Ishikawa (cell line): ENCODE measurements at regions not wholly inside any gene's neighbourhood (a gene's known extent, or its start where the extent isn't known, plus 50 kb on each side); places are given as distances from the start of the nearest gene placed in this dataset.

Experiments used
- CEBPB ChIP-seq: IDR thresholded peaks from 2 replicates; pipeline ENCODE4 v1.6.1; 2012
- CREB1 ChIP-seq: IDR thresholded peaks from 2 replicates; pipeline ENCODE4 v1.6.1; 2012; ENCODE audit warnings: low read depth
- EGR1 ChIP-seq: IDR thresholded peaks from 2 replicates; pipeline ENCODE4 v1.6.1; 2012
- EP300 ChIP-seq: IDR thresholded peaks from 2 replicates; pipeline ENCODE4 v1.6.1; 2012; ENCODE audit warnings: borderline replicate concordance
- FOXM1 ChIP-seq: IDR thresholded peaks from 2 replicates; pipeline ENCODE4 v1.6.1; 2012; ENCODE audit warnings: low read depth, borderline replicate concordance
- MAX ChIP-seq: IDR thresholded peaks from 2 replicates; pipeline ENCODE4 v1.6.1; 2012
- NFIC ChIP-seq: IDR thresholded peaks from 2 replicates; pipeline ENCODE4 v1.6.1; 2012
- RAD21 ChIP-seq: IDR thresholded peaks from 2 replicates; pipeline ENCODE4 v1.6.1; 2012; ENCODE audit warnings: low read depth
- REST ChIP-seq: IDR thresholded peaks from 2 replicates; pipeline ENCODE4 v1.6.1; 2012; ENCODE audit warnings: low read depth, mild to moderate bottlenecking
- TAF1 ChIP-seq: IDR thresholded peaks from 2 replicates; pipeline ENCODE4 v1.6.1; 2012; ENCODE audit warnings: low read depth, mild to moderate bottlenecking
- TCF12 ChIP-seq: IDR thresholded peaks from 2 replicates; pipeline ENCODE4 v1.6.1; 2012; ENCODE audit warnings: low read depth
- TEAD4 ChIP-seq: IDR thresholded peaks from 2 replicates; pipeline ENCODE4 v1.6.1; 2012
- YY1 ChIP-seq: IDR thresholded peaks from 2 replicates; pipeline ENCODE4 v1.6.1; 2012; ENCODE audit warnings: low read depth
- ZBTB7A ChIP-seq: IDR thresholded peaks from 2 replicates; pipeline ENCODE4 v1.6.1; 2012; ENCODE audit warnings: low read depth
- TF ChIP-seq, protein P1 (sequence below): IDR thresholded peaks from 2 replicates; pipeline ENCODE4 v1.6.1; 2012

- no peak for TF ChIP-seq TCF12
- TF ChIP-seq, protein P1, sequence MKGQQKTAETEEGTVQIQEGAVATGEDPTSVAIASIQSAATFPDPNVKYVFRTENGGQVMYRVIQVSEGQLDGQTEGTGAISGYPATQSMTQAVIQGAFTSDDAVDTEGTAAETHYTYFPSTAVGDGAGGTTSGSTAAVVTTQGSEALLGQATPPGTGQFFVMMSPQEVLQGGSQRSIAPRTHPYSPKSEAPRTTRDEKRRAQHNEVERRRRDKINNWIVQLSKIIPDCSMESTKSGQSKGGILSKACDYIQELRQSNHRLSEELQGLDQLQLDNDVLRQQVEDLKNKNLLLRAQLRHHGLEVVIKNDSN = no peak
- no peak for TF ChIP-seq EGR1
- TF ChIP-seq TAF1 = no peak
- no peak for TF ChIP-seq TEAD4
Observed at GRCh38 chr6:142612956-142613355, 311.1 kb downstream of the ADGRG6 start.

- TF ChIP-seq NFIC (no peak), TAF1 (no peak), CEBPB (no peak), TEAD4 (no peak), CREB1 (no peak), EGR1 (no peak), MAX (no peak), RAD21 (no peak), YY1 (no peak), REST (no peak), EP300 (no peak), FOXM1 (no peak), ZBTB7A (no peak), TCF12 (no peak)
- TF ChIP-seq, protein P1 = no peak
Observed at GRCh38 chr6:142613981-142614380, 312.2 kb downstream of the ADGRG6 start.

- TF ChIP-seq NFIC (no peak), YY1 (no peak), CEBPB (no peak), MAX (no peak), RAD21 (no peak), TCF12 (no peak), ZBTB7A (no peak), EP300 (no peak), TAF1 (no peak), CREB1 (no peak), TEAD4 (no peak), EGR1 (no peak), REST (no peak)
- TF ChIP-seq, protein P1 = no peak
Observed at GRCh38 chr6:142617158-142617557, 315.4 kb downstream of the ADGRG6 start.

DNA sequence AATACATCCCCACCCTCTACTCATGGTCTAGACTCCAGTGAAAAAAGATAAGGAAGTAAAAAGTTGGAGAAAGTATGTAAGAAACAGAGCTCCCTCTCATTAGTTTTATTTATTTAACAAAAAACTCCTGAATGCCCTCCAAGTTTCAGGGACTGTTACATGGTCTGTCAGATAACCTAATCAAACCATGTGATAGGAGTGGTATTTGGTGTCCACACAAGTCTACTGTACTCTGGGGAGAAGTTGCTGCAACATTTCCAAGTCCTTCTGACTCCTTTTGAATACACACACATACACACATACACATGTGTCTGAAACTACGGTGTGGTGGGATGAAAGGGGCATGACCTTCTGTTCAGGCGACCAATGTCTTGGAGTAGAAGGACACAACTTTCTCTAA is 320.0 kb downstream of the ADGRG6 start:
- TF ChIP-seq CREB1 = no peak
- no peak for TF ChIP-seq EP300
- no peak for TF ChIP-seq TAF1
- TF ChIP-seq CEBPB = no peak
- no peak for TF ChIP-seq RAD21
- TF ChIP-seq FOXM1 = no peak
- no peak for TF ChIP-seq TCF12
- TF ChIP-seq TEAD4 = no peak
- no peak for TF ChIP-seq NFIC
- no peak for TF ChIP-seq YY1
- no peak for TF ChIP-seq REST
- TF ChIP-seq, protein P1 = no peak
- no peak for TF ChIP-seq ZBTB7A
- TF ChIP-seq MAX = no peak
- no peak for TF ChIP-seq EGR1
